D721Med (cell line): ENCODE measurements at regions not wholly inside any gene's neighbourhood (a gene's known extent, or its start where the extent isn't known, plus 50 kb on each side); places are given as distances from the start of the nearest gene placed in this dataset.
"Not testable (repeated sequence)": the region's sequence is repeated elsewhere in the genome, so short reads cannot be mapped to it uniquely, and the experiment has no call there.

Experiments used
- DNase-seq: peaks from one replicate; pipeline ENCODE4 v3.0.0; 2011; ENCODE audit warnings: low spot score; ENCODE audit not compliant: insufficient read length
- FAIRE-seq: peaks from 2 replicates; lab custom pipeline; 2011; peaks lifted over from hg19 to GRCh38; lab: Jason Lieb, UNC
- CTCF ChIP-seq: IDR thresholded peaks from 2 replicates; pipeline ENCODE4 v1.5.1; 2012; ENCODE audit warnings: mild to moderate bottlenecking, control low read depth; ENCODE audit not compliant: insufficient read depth; ENCODE audit errors: missing control alignments

- TF ChIP-seq CTCF, result no peak
- DNase-seq (no peak), FAIRE-seq (no peak)
Observed at GRCh38 chr12:105444653-105445102, 114.2 kb downstream of the C12orf75 start.

GRCh38 chr12:105445249-105445648 lies 114.8 kb downstream of the C12orf75 start:
- DNase-seq (no peak), FAIRE-seq (no peak)
- TF ChIP-seq CTCF, result no peak

- FAIRE-seq (no peak), DNase-seq (no peak)
- TF ChIP-seq CTCF, result no peak
Observed at GRCh38 chr12:105445649-105446048, 115.2 kb downstream of the C12orf75 start.

- not testable (repeated sequence) for DNase-seq, FAIRE-seq
Observed at GRCh38 chr12:105446460-105446859, 116.0 kb downstream of the C12orf75 start.

GRCh38 chr12:105449431-105449830 lies 118.9 kb downstream of the C12orf75 start:
- TF ChIP-seq CTCF, result no peak
- FAIRE-seq, result no peak
- DNase-seq, result no peak

- no peak for DNase-seq
Observed at GRCh38 chr12:105451211-105451610, 120.7 kb downstream of the C12orf75 start.

GRCh38 chr12:105451798-105452197 lies 121.3 kb downstream of the C12orf75 start:
- no peak for TF ChIP-seq CTCF
- DNase-seq (no peak), FAIRE-seq (no peak)

More at GRCh38 chr12:105451211-105451610, 120.7 kb downstream of the C12orf75 start:
- no peak for FAIRE-seq
- TF ChIP-seq CTCF, result no peak

GRCh38 chr12:105453316-105453715 lies 122.8 kb downstream of the C12orf75 start:
- DNase-seq (no peak), FAIRE-seq (no peak)
- no peak for TF ChIP-seq CTCF
